NCI-H146 treated with DMSO at 0.1 percent for 48 hours (cell line): ENCODE measurements at regions not wholly inside any gene's neighbourhood (a gene's known extent, or its start where the extent isn't known, plus 50 kb on each side); places are given as distances from the start of the nearest gene placed in this dataset.
"Not testable (repeated sequence)": the region's sequence is repeated elsewhere in the genome, so short reads cannot be mapped to it uniquely, and the experiment has no call there.

Source experiments
- DNase-seq: peaks from one replicate; lab custom pipeline; 2025; ENCODE audit not compliant: unreplicated experiment; lab: John Stamatoyannopoulos, UW

DNA sequence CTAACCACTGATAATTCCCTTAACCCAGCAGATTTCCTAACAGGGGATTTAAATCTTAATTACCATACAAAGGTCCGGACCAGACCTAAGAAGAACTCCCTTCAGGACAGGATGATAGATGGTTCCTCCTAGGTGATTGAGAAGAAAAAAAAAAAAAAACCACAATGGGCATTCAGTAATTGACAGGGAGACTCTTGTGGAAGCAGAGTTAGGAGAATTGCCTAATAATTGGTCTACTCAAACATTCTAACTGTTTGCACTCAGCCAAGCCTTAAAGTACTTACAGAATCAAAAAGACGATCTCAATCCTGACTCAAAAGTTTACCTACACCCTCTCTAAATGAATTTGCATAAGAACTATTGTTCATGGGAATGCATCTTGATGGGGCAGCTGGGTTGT is 844.7 kb upstream of the ACVR2A start:
- not testable (repeated sequence) for DNase-seq

DNA sequence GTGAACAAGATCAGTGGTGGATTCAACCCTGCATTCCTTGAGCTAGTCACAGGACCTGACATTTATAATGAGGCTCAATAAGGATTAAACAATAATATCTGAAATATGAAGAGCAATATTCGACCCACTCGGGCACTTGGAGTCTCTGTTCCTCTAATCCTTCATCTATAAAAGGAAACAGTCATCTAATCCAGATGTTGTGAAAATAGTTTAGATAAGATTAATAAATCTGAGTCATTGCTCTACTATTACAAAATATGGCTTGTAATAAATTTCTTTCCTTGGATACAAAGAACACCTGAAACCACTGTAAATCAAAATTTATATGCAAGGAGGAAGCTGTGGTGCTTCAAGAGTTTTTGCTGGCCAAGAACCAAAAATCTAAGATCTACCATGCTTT is 846.9 kb upstream of the ACVR2A start:
- no peak for DNase-seq

DNA sequence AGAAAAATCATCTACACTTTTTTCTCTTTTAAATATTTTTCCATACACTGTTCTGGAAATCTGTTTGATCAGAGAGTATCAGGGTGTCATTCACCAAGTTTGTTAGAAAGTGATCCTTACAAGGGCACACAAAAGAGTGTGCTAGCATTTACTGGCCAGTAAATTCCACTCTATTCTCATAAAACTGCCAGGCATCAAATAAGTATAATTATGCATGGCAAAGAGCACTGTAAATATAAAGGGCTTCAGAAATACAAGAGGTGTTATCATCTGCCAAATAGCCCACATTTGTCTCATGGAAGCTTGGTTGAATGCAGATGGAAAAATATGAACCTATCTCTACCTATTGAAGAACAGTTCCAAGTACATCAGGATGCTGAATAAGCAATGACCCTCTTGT is 847.3 kb upstream of the ACVR2A start:
- DNase-seq = no peak

DNA sequence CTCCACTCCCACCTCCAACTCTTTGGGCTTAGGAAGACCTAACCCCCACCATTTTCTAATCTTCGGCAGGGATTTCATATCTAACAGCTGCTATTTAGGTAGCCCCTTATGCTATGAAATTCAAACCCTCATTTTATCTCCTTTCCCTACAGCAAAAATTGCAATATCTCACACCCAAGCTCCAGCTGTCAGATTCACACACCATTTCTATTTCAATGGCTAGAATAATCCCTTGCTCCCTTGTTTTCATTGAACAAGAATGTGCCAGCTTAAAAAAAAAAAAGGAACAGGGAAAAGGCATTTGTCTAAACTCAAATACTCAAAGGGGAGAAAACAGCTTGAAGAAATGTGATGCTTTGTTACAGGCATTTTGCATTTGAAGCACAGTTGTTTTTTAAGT is 850.6 kb upstream of the ACVR2A start:
- no peak for DNase-seq

DNA sequence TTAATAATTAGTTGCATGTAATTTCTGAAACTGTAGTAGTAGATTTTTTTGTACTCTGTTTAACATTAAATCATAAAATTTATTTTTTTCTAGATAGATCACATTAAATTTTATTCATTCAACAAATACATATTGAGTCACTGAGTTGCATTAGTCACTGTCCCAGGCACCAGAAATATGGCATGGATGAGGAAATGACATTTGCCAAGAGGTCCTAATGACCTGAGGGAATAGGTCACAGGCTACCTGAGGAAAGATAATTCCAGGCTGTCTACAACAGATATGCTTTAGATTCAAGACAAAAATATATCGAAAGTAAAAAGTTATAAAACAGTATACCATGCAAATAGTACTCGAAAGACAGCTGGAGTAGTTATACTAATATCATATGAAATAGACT is 852.4 kb upstream of the ACVR2A start:
- no peak for DNase-seq

DNA sequence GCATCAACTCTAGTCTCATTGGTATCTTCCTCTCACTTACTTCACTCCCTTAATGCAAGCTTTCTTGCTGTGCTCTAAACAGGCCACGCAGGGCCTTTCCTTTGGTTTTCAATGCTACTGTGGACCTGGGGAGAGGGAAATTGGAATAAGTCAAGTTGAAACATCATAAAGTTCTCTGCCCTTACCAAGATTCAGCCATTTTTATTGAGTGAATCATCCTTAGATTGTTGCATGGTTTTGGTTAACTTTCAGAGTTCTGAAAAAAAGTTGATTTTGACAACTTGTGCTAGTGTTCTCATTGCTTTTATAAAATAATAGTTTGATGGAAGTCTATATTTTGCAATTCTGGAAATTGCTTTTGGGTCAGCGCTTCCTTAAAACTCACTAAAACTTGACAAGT is 852.8 kb upstream of the ACVR2A start:
- DNase-seq = no peak

DNA sequence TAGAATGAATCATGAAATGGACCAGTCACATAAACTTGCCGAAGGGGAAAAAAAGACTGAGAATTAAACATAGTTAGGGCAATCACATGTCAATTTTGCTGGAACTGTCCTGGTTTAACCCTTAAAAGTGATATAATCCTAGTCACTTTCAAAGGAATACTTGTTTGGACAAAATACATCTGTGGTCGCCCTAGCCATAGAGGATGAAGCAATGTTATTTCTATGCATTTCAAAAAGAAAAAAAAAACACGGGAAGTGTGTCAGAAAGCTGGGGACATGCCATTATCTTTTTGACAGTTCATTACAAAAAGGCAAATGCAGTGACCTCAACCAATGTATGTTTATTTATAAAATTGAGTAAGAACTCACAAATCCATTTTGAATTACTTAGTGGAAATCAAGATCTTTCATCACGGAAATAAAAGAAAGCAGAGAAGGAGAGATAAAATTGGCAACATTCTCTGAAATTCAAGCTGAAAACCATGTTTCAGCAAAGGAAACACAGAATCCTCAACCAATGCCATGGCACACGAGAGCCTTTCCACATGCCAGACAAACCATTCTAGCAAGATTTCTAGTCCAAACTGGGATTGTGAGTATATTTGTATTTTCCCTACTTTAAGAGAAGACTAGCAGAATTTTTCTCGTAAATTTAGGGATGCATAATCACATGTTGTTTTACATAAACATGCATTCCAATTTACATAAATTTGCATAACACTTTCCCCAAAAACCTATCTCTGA is 854.3 kb upstream of the ACVR2A start:
- no peak for DNase-seq

DNA sequence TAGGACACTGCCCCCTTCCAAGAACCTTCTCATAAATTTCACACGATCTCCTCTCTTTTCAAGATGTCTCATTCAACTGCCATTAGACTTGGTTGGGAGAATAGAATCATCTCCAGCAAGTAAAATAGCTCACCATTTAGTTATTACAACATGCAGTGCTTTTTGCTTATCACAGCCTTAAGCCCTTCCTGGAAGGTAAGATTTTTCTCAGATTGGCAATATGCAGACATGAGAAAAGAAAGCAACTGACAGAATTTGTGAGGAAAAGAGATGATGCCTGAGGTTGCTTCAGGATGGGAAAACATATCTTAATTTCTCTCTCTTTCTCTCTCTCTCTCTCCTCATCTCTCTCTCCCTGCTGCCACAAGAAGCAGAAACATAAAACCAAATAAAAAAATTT is 855.1 kb upstream of the ACVR2A start:
- no peak for DNase-seq

DNA sequence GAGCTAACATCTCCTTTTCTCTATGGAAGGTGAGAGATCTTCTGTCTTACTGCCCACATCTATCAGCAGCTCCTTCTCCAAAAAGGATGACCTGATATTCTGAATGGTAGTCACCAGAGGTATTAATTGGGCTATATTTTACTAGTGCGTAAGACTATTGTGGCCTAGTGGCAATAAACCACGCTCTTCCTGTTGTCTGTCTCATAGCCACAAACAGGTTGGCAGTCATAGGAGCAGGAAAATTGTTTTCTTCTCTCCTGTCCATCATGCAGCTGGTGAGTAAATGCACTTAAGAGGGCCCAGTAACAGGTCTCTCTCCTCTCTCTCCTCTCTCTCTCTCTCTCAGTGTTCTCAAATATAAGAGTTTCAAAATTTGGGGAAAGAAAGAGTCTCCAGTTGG is 856.8 kb upstream of the ACVR2A start:
- DNase-seq = no peak

DNA sequence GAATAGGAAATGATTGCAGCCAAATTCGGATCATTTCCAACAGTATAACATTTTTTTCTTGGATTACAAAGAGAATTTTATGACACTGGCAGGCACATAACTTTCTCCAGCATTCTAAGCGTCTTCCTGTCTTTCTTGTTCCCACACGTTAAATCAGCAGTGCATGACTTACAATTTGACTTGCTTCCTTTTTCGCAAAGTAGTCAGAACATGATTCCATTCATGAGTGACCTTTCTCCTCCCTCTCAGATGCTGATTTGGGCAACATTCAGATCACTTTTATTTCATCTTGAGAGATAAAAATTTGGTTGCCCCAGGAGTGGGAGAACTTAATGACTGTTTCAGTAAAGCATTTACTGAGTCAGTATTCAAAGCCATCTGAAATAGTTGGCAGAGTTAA is 858.7 kb upstream of the ACVR2A start:
- no peak for DNase-seq

DNA sequence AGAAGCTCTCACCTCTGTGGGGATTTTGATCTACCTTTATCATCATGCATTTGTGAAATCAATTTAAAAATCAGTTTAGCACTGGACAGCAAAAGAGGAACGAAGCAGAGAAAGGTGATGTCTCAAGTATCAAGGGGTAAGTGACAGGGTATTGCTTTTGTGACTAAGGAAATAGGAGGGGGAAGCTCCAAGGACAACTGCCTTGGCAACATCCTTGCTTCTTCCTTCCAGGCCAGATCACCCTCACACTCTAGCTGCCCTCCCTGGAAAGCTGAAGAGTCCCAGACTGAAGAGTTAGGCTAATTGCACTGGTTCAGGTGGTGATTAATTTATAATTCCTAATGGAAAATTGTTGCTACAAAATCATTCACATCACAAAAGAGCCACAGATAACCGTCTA is 859.1 kb upstream of the ACVR2A start:
- no peak for DNase-seq

DNA sequence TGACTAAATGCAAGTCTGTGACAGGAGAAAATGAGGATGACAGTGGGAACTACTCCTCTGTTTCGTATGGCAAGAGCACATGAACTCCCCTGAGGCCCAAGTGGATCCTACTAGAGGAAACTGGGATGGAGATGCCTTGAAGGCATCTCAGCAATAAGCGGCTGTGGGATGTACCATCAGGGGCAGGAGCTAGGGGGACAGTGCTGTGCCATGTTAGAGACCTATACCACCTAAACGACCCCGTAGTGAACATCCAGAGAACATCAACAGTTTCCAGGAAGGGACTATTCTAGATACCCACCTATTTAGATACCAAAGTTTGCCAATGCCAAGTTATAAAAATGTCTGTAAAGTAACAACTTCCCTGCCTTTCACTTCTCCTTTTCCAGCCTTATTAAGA is 860.8 kb upstream of the ACVR2A start:
- DNase-seq = no peak

DNA sequence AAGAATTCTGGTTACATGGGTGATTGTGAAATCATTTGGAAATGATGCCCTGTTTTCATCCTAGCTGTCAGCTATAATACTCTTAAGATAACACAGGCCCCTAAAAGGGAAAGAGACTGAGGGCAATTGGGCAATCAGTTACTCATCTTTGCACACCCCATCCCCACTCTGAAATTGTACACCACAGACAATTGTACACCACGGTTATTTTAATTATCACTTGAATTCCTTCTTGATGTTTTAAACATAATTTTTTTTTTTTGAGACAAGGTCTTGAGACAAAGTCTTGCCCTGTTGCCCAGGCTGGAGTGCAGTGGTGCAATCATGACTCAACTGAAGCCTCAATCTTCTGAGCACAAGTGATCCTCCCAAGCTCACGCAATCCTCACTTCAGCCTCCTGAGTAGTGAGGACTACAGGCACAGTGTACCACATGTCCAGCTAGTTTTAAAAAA is 862.4 kb upstream of the ACVR2A start:
- DNase-seq = no peak

DNA sequence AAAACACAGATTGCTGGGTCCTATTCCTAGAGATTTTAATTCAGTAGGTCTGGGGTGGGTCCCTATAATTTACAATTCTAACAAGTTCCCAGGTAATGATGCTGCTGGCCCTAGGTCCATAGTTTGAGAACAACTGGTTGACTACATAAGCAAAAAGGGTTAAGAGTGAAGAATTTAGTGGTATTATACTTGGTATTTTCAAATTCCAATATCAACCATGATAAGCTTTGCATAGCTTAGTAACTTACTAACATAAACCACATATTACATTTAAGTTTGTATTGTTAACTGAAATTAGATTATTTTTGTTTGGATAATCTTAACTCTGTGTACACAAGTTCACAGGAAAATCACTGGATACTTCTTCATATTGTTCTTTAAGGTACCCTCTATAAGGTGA is 862.9 kb upstream of the ACVR2A start:
- DNase-seq = no peak

DNA sequence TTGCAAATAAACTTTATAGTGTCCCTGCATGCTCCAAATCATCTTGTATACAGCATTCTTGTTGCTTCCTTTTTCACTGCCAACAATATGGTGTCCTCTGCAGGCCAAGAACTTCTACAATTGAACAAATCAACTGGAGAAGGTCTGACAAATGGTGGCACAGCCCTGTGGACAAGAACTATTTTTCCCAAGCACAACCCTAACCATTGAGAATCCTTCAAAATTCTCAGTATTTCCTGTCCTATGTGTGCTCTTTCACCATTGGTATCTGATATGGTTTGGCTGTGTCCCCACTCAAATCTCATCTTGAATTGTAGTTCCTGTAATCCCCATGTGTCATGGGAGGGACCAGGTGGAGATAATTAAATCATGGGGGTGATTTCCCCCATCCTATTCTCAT is 865.1 kb upstream of the ACVR2A start:
- no peak for DNase-seq

DNA sequence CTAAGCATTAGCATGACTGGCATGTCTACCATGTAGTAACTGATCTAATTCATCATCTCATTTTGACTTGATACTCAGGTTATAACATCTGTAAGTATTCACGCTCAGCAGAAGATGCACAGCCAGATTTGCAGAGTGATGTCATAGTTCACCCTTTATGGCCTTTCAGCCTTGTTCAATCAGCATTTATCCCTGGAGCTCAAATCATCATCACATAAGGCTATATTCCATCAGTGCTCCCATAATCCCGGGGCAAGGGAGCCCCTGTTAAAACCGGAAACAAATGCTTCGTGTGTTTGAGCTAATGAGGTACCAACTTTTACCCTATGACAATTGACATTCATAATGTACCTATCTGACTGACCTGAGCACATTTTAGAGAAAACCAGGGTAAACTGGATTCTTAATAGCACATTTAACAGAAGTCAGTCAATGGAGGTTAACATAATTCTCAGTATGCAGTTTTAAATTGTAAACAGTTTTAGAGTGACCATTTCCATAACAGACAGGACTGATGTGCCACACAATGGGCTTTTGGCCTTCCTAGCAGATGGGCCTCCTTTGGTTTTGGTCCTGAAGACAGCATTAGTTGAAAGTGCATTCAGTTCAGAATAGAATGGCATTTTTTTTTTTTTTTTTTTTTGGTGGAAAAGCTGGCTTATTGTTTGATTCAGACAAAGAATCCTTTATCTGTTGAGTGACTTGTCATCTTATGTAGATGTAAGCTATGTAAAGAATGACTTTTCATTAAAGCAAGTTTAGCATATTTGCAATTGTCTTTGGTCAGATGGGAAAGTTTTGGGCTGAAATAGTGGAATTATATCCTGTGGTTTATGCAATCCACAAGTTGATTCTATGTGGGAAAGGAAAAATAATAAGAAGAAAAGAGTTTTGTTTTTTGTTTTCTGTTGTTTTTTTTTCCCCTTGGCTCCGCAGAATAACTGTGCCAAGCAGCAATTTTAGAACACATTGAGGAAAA is 866.0 kb upstream of the ACVR2A start:
- no peak for DNase-seq

DNA sequence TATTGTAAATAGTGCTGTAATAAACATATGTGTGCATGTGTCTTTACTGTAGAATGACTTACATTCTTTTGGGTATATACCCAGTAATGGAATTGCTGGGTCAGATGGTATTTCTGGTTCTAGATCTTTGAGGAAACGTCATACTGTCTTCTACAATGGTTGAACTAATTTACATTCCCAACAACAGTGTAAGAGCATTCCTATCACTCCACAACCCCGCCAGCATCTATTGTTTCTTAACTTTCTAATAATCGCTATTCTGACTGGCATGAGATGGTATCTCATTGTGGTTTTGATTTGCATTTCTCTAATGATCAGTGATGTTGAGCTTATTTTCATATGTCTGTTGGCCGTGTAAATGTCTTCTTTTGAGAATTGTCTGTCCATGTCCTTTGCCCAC is 873.8 kb upstream of the ACVR2A start:
- DNase-seq = not testable (repeated sequence)

DNA sequence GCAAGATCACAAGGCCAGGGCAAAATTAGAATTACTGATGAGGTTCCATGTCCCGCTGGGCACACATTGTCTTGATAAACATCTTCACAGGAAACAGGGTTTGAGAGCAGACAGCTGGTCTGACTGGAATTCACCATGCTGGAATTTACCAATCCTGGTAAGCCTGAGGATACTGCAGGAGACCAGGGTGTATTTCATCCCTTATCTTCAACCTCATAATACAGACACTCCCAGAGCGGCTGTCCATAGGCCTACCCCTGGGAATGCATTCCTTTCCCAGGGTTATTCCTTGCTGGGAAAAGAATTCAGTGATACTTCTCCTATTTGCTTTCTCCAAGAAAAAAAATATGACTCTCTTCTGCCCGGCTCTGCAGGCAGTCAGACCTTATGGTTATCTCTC is 875.1 kb upstream of the ACVR2A start:
- DNase-seq = not testable (repeated sequence)

DNA sequence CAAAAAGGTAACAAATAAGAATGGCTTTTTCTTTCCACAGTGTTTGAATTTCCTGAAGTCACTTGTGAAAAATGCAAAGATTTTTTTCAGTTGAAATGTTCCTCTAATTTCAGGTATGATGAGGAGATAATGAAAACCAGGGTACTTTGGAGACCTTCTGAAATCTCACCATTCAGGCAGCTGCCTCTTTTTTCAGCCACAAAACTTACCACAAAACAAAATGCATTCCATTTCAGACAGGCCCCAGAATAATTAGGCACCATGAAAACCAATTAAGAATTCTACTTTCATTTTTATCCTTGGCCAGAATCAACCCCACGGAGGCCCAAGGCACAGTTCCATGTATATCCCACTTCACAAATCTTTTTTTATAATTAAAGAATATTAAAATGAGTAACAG is 880.3 kb upstream of the ACVR2A start:
- DNase-seq = no peak

DNA sequence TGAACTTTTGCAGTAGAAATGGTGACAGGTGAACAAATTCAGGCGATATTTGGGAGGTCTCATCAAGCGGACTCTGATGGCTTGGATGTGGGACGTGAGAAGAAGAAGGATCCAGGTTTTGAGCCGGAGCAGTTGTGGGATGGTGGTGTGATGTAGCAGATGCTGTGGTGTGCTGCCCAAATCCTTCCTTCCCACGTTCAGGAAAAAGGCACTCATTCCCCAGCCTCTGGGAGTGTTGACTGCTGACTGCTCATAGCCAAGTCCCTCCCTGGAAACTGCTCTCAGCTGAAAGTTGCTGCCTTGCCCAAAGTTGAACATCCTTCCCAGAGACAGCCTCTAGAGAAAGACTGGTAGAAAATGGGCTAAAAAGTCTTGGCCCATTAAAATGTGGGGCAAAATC is 890.3 kb upstream of the ACVR2A start:
- no peak for DNase-seq

DNA sequence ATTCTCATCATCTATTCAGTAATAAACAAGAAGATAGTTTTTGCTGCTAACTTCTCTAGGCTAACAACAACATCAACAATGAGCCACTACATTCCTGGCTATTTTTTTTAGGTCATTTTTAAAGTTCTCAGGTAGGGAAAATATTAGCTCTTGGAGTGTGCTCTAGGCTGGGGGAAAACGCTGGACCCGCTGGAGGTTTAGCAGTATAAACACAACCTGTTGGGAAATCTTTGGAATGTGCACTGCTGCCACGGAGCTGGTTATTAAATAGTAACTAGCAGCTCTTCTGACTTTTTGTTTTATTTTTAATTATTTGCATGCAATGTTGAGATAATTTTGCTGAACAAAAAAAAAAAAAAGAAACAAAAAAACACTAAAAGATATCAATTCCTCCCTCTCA is 892.1 kb upstream of the ACVR2A start:
- no peak for DNase-seq

DNA sequence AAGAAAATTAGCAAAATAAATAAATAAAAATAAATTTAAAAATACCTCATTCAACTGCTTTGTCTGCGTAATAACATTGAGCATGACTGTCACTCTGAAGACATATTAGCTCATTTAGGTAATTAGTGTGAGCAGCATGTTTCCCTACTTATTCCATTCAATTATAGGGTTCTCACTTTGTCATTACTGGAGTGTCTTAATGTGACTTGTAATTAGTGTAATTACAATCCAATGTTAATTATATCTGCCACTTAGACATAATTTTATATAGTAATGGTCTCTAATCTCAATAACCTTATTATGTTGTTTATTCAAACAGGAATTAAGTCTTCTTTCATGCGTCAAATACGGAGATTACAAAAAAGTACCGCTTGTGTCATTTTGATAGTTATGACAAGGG is 893.9 kb upstream of the ACVR2A start:
- no peak for DNase-seq
